Memory B cell (primary cell): ENCODE measurements at regions not wholly inside any gene's neighbourhood (a gene's known extent, or its start where the extent isn't known, plus 50 kb on each side); places are given as distances from the start of the nearest gene placed in this dataset.

Experiments
- ATAC-seq: fragments of 150-1000 bp; cut with Tn5 transposase; 2 replicates; pipeline ENCODE4 v1.10.0; 2021; ENCODE audit warnings: low read depth, mild to moderate bottlenecking, moderate library complexity
- DNase-seq, 2 donors: peaks; one replicate each; pipeline ENCODE4 v3.0.0; 2022; ENCODE audit warnings: low spot score in 2 of 2
- H3K27ac Mint-ChIP-seq: one replicate; pipeline ENCODE4 v1.8.0; 2022; ENCODE audit warnings: mild to moderate bottlenecking, moderate library complexity, mixed read lengths
- H3K27me3 Mint-ChIP-seq: one replicate; pipeline ENCODE4 v1.8.0; 2022; ENCODE audit warnings: mixed read lengths
- H3K36me3 Mint-ChIP-seq: one replicate; pipeline ENCODE4 v1.8.0; 2022; ENCODE audit warnings: mild to moderate bottlenecking, mixed read lengths
- H3K4me1 Mint-ChIP-seq: one replicate; pipeline ENCODE4 v1.8.0; 2022; ENCODE audit warnings: mixed read lengths
- H3K4me3 Mint-ChIP-seq: one replicate; pipeline ENCODE4 v1.8.0; 2022; ENCODE audit warnings: mild to moderate bottlenecking, moderate library complexity, mixed read lengths
- H3K9me3 Mint-ChIP-seq: one replicate; pipeline ENCODE4 v1.8.0; 2022; ENCODE audit warnings: mixed read lengths

GRCh38 chr6:135738636-135739035, 112.9 kb upstream of the PDE7B start:
- Mint-ChIP-seq H3K9me3 (no peaks in the 10 kb centered on the region), H3K4me1 (peaks cover 3% of the 10 kb centered on the region), H3K4me3 (no peak overlapping the region), H3K27me3 (peaks cover 5% of the 10 kb centered on the region), H3K36me3 (no peaks in the 10 kb centered on the region), H3K27ac (no peak overlapping the region)
- ATAC-seq (no peak), DNase-seq (no peak)

GRCh38 chr6:135739288-135739687, 112.2 kb upstream of the PDE7B start:
- DNase-seq (no peak), ATAC-seq (no peak)
- Mint-ChIP-seq H3K4me3 (no peak overlapping the region), H3K36me3 (no peaks in the 10 kb centered on the region), H3K4me1 (peaks cover 3% of the 10 kb centered on the region), H3K27ac (no peak overlapping the region), H3K27me3 (peaks cover 1% of the 10 kb centered on the region), H3K9me3 (no peaks in the 10 kb centered on the region)

DNA sequence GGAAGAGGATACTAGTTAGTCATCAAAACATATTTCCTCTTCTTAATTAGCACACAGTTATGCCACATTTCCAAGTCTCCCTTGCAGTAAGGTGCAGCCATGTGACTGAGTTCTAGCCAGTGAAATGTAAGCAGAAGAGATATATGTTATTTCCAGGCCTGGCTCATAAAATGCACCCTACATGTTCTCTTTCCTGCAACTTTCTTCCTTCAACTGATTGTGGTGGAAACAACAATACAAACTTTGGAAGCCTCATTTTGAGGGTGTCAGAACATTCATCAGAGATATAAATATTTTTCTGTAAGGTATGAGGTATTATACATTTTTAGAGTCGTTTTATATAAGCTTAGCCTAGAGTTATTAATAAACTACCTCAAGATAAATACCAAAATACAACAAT, 110.9 kb upstream of the PDE7B start:
- peaks cover 1% of the 10 kb centered on the region for H3K27me3 Mint-ChIP-seq
- ATAC-seq (no peak), DNase-seq (no peak)
- no peak overlapping the region for H3K4me3 Mint-ChIP-seq
- no peaks in the 10 kb centered on the region for H3K9me3 Mint-ChIP-seq
- H3K4me1 Mint-ChIP-seq: peaks cover 3% of the 10 kb centered on the region
- H3K36me3 Mint-ChIP-seq: no peaks in the 10 kb centered on the region
- H3K27ac Mint-ChIP-seq: no peak overlapping the region

- Mint-ChIP-seq H3K4me1 (peaks cover 3% of the 10 kb centered on the region), H3K9me3 (no peaks in the 10 kb centered on the region), H3K27ac (no peak overlapping the region), H3K27me3 (no peaks in the 10 kb centered on the region), H3K36me3 (no peaks in the 10 kb centered on the region), H3K4me3 (no peak overlapping the region)
- DNase-seq: no peak
- ATAC-seq: no peak
These were observed 108.0 kb upstream of the PDE7B start for GRCh38 chr6:135743476-135743875.

GRCh38 chr6:135748189-135748588, 103.3 kb upstream of the PDE7B start:
- no peak for DNase-seq
- H3K27ac Mint-ChIP-seq: no peak overlapping the region
- no peak overlapping the region for H3K4me3 Mint-ChIP-seq
- no peaks in the 10 kb centered on the region for H3K9me3 Mint-ChIP-seq
- H3K4me1 Mint-ChIP-seq: no peaks in the 10 kb centered on the region
- H3K27me3 Mint-ChIP-seq: peaks cover 1% of the 10 kb centered on the region
- no peak for ATAC-seq
- H3K36me3 Mint-ChIP-seq: no peaks in the 10 kb centered on the region

- no peaks in the 10 kb centered on the region for H3K9me3 Mint-ChIP-seq
- H3K4me3 Mint-ChIP-seq: no peak overlapping the region
- H3K27me3 Mint-ChIP-seq: peaks cover 1% of the 10 kb centered on the region
- no peak for ATAC-seq
- DNase-seq: no peak
- H3K36me3 Mint-ChIP-seq: no peaks in the 10 kb centered on the region
- no peak overlapping the region for H3K27ac Mint-ChIP-seq
- H3K4me1 Mint-ChIP-seq: no peaks in the 10 kb centered on the region
These were observed 101.4 kb upstream of the PDE7B start for GRCh38 chr6:135750081-135750480.

- no peak overlapping the region for H3K4me3 Mint-ChIP-seq
- ATAC-seq (no peak), DNase-seq (no peak)
- H3K27me3 Mint-ChIP-seq: peaks cover 1% of the 10 kb centered on the region
- H3K9me3 Mint-ChIP-seq: no peaks in the 10 kb centered on the region
- H3K4me1 Mint-ChIP-seq: no peaks in the 10 kb centered on the region
- no peak overlapping the region for H3K27ac Mint-ChIP-seq
- no peaks in the 10 kb centered on the region for H3K36me3 Mint-ChIP-seq
These were observed 98.3 kb upstream of the PDE7B start for GRCh38 chr6:135753196-135753595.

GRCh38 chr6:135759831-135760230, 91.7 kb upstream of the PDE7B start:
- Mint-ChIP-seq H3K4me1 (no peaks in the 10 kb centered on the region), H3K27me3 (no peaks in the 10 kb centered on the region), H3K36me3 (no peaks in the 10 kb centered on the region), H3K4me3 (no peak overlapping the region), H3K27ac (no peak overlapping the region), H3K9me3 (peaks cover 4% of the 10 kb centered on the region)
- DNase-seq: no peak
- ATAC-seq: no peak

GRCh38 chr6:135774006-135774405, 77.5 kb upstream of the PDE7B start:
- Mint-ChIP-seq H3K4me1 (no peaks in the 10 kb centered on the region), H3K27me3 (peaks cover 1% of the 10 kb centered on the region), H3K36me3 (no peaks in the 10 kb centered on the region), H3K4me3 (no peak overlapping the region), H3K27ac (no peak overlapping the region), H3K9me3 (peaks cover 1% of the 10 kb centered on the region)
- no peak for ATAC-seq
- no peak for DNase-seq

- no peak for DNase-seq
- Mint-ChIP-seq H3K36me3 (no peaks in the 10 kb centered on the region), H3K4me1 (no peaks in the 10 kb centered on the region), H3K9me3 (no peaks in the 10 kb centered on the region), H3K27me3 (peaks cover 6% of the 10 kb centered on the region), H3K27ac (no peak overlapping the region), H3K4me3 (no peak overlapping the region)
- ATAC-seq: no peak
These were observed 72.3 kb upstream of the PDE7B start for GRCh38 chr6:135779213-135779612.

DNA sequence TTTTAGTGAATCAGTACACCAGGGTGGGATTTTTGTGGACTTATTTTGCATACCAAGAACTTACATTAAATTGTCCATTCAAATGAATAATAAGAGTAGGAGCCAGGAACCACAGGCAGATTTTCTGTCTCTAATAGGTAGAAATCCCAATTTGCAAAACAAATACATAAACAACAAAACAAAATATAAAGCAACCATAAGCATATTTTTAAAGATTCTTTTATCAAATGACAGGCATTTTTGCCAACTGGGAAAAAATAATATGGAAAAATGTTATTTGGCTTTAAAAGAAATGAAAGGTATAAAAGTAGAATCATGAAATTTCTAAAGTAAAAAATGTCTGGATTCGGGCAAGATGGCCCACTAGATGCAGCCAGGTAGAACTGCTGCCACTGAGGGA, 71.2 kb upstream of the PDE7B start:
- ATAC-seq (no peak), DNase-seq (no peak)
- Mint-ChIP-seq H3K9me3 (no peaks in the 10 kb centered on the region), H3K4me1 (no peaks in the 10 kb centered on the region), H3K36me3 (no peaks in the 10 kb centered on the region), H3K27me3 (peaks cover 6% of the 10 kb centered on the region), H3K4me3 (no peak overlapping the region), H3K27ac (no peak overlapping the region)

DNA sequence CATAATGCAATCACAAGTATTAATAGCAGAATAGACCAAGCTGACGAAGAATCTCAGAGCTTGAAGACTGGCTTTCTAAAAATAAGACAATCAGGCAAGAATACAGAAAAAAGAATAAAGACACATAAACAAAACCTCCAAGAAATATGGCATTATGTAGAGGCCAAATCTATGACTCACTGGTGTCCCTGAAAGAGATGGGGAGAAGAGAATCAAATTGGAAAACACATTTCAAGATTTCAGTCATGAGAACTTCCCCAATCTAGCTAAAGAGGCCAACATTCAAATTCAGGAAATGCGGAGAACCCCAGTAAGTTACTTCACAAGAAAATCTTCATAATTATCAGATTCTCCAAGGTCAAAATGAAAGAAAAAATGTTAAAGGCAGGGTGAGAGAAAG, 69.0 kb upstream of the PDE7B start:
- Mint-ChIP-seq H3K27me3 (peaks cover 5% of the 10 kb centered on the region), H3K4me3 (no peak overlapping the region), H3K27ac (no peak overlapping the region), H3K4me1 (no peaks in the 10 kb centered on the region), H3K36me3 (no peaks in the 10 kb centered on the region), H3K9me3 (no peaks in the 10 kb centered on the region)
- ATAC-seq (no peak), DNase-seq (no peak)

- no peaks in the 10 kb centered on the region for H3K36me3 Mint-ChIP-seq
- H3K9me3 Mint-ChIP-seq: no peaks in the 10 kb centered on the region
- peaks cover 2% of the 10 kb centered on the region for H3K27me3 Mint-ChIP-seq
- H3K27ac Mint-ChIP-seq: no peak overlapping the region
- ATAC-seq (no peak), DNase-seq (no peak)
- H3K4me3 Mint-ChIP-seq: no peak overlapping the region
- no peaks in the 10 kb centered on the region for H3K4me1 Mint-ChIP-seq
These were observed 67.0 kb upstream of the PDE7B start for GRCh38 chr6:135784507-135784906.

DNA sequence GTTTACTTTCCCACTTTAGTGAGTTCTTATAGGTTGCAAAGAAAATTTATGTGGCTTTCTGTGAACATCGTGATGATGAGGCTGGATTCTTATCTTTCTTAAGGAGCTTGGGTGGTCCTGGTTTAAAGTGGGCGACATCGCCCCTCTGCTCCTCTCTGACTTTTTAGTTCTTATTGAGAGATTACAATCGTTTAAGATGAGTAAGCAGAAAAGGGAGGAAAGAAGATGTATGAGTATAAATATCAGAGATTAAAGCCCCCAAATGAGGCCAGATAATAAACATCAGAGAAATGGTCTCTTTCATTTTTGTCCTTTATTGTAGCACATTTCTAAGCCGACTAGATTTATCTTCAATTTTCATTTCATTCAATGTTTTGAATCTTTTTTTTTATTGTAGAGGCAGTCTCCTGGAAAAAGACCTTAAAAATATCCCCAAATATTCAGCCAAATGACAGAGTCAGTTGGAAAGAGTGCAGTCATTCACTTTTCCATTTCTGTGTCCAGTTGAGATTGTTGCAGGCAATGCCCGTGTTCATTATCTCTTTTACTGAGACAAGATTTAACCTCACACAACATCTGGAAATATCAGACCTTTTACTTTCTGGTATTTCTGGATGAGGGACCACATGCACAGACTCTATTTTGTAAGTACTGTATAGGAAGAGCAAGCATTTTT, 62.0 kb upstream of the PDE7B start:
- DNase-seq (no peak), ATAC-seq (no peak)
- Mint-ChIP-seq H3K36me3 (no peaks in the 10 kb centered on the region), H3K27me3 (no peaks in the 10 kb centered on the region), H3K4me3 (no peak overlapping the region), H3K27ac (no peak overlapping the region), H3K4me1 (no peaks in the 10 kb centered on the region), H3K9me3 (no peaks in the 10 kb centered on the region)

DNA sequence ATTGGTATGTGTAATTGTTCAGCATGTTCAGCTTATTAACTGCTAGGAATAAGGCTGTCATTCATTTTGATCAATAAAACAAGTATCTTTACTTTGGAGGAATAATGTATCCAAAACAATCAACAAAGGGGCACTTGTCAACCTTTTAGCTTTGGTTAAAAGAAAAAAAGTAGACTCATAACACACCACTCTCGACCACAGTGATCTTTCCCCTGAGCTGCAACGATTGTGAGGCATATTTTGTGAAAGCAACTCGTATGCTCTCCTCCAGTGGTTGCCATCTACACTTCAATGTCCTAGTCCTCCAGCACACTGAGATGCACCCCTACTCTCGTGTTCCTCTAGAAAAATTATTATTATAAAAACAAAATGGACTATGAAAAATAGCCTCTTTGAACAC, 60.1 kb upstream of the PDE7B start:
- ATAC-seq: no peak
- Mint-ChIP-seq H3K36me3 (no peaks in the 10 kb centered on the region), H3K4me1 (no peaks in the 10 kb centered on the region), H3K27ac (no peak overlapping the region), H3K27me3 (no peaks in the 10 kb centered on the region), H3K9me3 (no peaks in the 10 kb centered on the region), H3K4me3 (no peak overlapping the region)
- no peak for DNase-seq
